ENCODE measurements at regions not wholly inside any gene's neighbourhood (a gene's known extent, or its start where the extent isn't known, plus 50 kb on each side); places are given as distances from the start of the nearest gene placed in this dataset.

- in situ Hi-C loops (cut with MboI; ENCODE audit: low pct_unique_long_range_greater_than_20kb, low sequenced_read_pairs) = no loop called here
- no peak for DNase-seq
Observed at GRCh38 chr18:67964462-67964861, 447.9 kb upstream of the DSEL start.

- in situ Hi-C loops (cut with MboI; ENCODE audit: low pct_unique_long_range_greater_than_20kb, low sequenced_read_pairs) = no loop called here
- DNase-seq = no peak
Observed at GRCh38 chr18:67961701-67962440, 445.4 kb upstream of the DSEL start.

- in situ Hi-C loops (cut with MboI; ENCODE audit: low pct_unique_long_range_greater_than_20kb, low sequenced_read_pairs) = no loop called here
- DNase-seq = no peak
Observed at GRCh38 chr18:67957684-67958083, 441.2 kb upstream of the DSEL start.

GRCh38 chr18:67954594-67954993 lies 438.1 kb upstream of the DSEL start:
- in situ Hi-C loops (cut with MboI; ENCODE audit: low pct_unique_long_range_greater_than_20kb, low sequenced_read_pairs) = no loop called here
- no peak for DNase-seq

- DNase-seq = no peak
- in situ Hi-C loops (cut with MboI; ENCODE audit: low pct_unique_long_range_greater_than_20kb, low sequenced_read_pairs) = no loop called here
Observed at GRCh38 chr18:67951137-67951536, 434.6 kb upstream of the DSEL start.

- no peak for DNase-seq
- in situ Hi-C loops (cut with MboI; ENCODE audit: low pct_unique_long_range_greater_than_20kb, low sequenced_read_pairs) = no loop called here
Observed at GRCh38 chr18:67938660-67939059, 422.1 kb upstream of the DSEL start.

- in situ Hi-C loops (cut with MboI; ENCODE audit: low pct_unique_long_range_greater_than_20kb, low sequenced_read_pairs) = no loop called here
Observed at GRCh38 chr18:67935638-67936037, 419.1 kb upstream of the DSEL start.

GRCh38 chr18:67933271-67933670 lies 416.8 kb upstream of the DSEL start:
- in situ Hi-C loops (cut with MboI; ENCODE audit: low pct_unique_long_range_greater_than_20kb, low sequenced_read_pairs) = no loop called here
- DNase-seq = no peak

More at GRCh38 chr18:67935638-67936037, 419.1 kb upstream of the DSEL start:
- DNase-seq = no peak

- in situ Hi-C loops (cut with MboI; ENCODE audit: low pct_unique_long_range_greater_than_20kb, low sequenced_read_pairs) = no loop called here
- no peak for DNase-seq
Observed at GRCh38 chr18:67932271-67932670, 415.8 kb upstream of the DSEL start.

GRCh38 chr18:67926929-67927864 lies 410.7 kb upstream of the DSEL start:
- in situ Hi-C loops (cut with MboI; ENCODE audit: low pct_unique_long_range_greater_than_20kb, low sequenced_read_pairs) = no loop called here
- DNase-seq = no peak

GRCh38 chr18:67924656-67925055 lies 408.1 kb upstream of the DSEL start:
- no peak for DNase-seq

GRCh38 chr18:67919316-67919715 lies 402.8 kb upstream of the DSEL start:
- in situ Hi-C loops (cut with MboI; ENCODE audit: low pct_unique_long_range_greater_than_20kb, low sequenced_read_pairs) = no loop called here

More at GRCh38 chr18:67924656-67925055, 408.1 kb upstream of the DSEL start:
- in situ Hi-C loops (cut with MboI; ENCODE audit: low pct_unique_long_range_greater_than_20kb, low sequenced_read_pairs) = no loop called here

GRCh38 chr18:67916097-67916496 lies 399.6 kb upstream of the DSEL start:
- DNase-seq = no peak
- in situ Hi-C loops (cut with MboI; ENCODE audit: low pct_unique_long_range_greater_than_20kb, low sequenced_read_pairs) = no loop called here

More at GRCh38 chr18:67919316-67919715, 402.8 kb upstream of the DSEL start:
- no peak for DNase-seq

GRCh38 chr18:67913040-67913439 lies 396.5 kb upstream of the DSEL start:
- in situ Hi-C loops (cut with MboI; ENCODE audit: low pct_unique_long_range_greater_than_20kb, low sequenced_read_pairs) = no loop called here
- DNase-seq = no peak

- in situ Hi-C loops (cut with MboI; ENCODE audit: low pct_unique_long_range_greater_than_20kb, low sequenced_read_pairs) = no loop called here
- DNase-seq = no peak
Observed at GRCh38 chr18:67901573-67901972, 385.1 kb upstream of the DSEL start.

GRCh38 chr18:67896451-67896850 lies 379.9 kb upstream of the DSEL start:
- in situ Hi-C loops (cut with MboI; ENCODE audit: low pct_unique_long_range_greater_than_20kb, low sequenced_read_pairs) = no loop called here
- DNase-seq = no peak

GRCh38 chr18:67893916-67894315 lies 377.4 kb upstream of the DSEL start:
- DNase-seq = no peak
- in situ Hi-C loops (cut with MboI; ENCODE audit: low pct_unique_long_range_greater_than_20kb, low sequenced_read_pairs) = no loop called here

- DNase-seq = no peak
- in situ Hi-C loops (cut with MboI; ENCODE audit: low pct_unique_long_range_greater_than_20kb, low sequenced_read_pairs) = no loop called here
Observed at GRCh38 chr18:67876871-67877270, 360.4 kb upstream of the DSEL start.

- in situ Hi-C loops (cut with MboI; ENCODE audit: low pct_unique_long_range_greater_than_20kb, low sequenced_read_pairs) = no loop called here
- DNase-seq = no peak
Observed at GRCh38 chr18:67875944-67876343, 359.4 kb upstream of the DSEL start.

- DNase-seq = no peak
- in situ Hi-C loops (cut with MboI; ENCODE audit: low pct_unique_long_range_greater_than_20kb, low sequenced_read_pairs) = no loop called here
Observed at GRCh38 chr18:67875060-67875459, 358.5 kb upstream of the DSEL start.
